H1 (cell line): ENCODE measurements at regions not wholly inside any gene's neighbourhood (a gene's known extent, or its start where the extent isn't known, plus 50 kb on each side); places are given as distances from the start of the nearest gene placed in this dataset.

Experiments
- CTCF ChIA-PET: fragments of 300-600 bp; sonication (Branson Sonifier 250); formaldehyde crosslinking; loops from one replicate; lab custom pipeline; 2021; ENCODE audit not compliant: partially characterized antibody; lab: Charles Lee
- POLR2A ChIA-PET: fragments of 300-600 bp; sonication (Branson Sonifier 250); formaldehyde crosslinking; loops from one replicate; lab custom pipeline; 2021; ENCODE audit warnings: inconsistent platforms; ENCODE audit not compliant: partially characterized antibody; lab: Charles Lee
- DNase-seq, 2 experiments: peaks; one replicate each; pipeline versions ENCODE4 v3.0.0 to v3.0.0-alpha.2; 2010 to 2022; ENCODE audit warnings: low spot score in 2 of 2, low read depth in 1 of 2, mixed read lengths in 1 of 2
- FAIRE-seq: peaks from 2 replicates; lab custom pipeline; 2011; peaks lifted over from hg19 to GRCh38; lab: Jason Lieb, UNC
- H2AFZ ChIP-seq: 2 replicates; pipeline ENCODE4 v1.8.1; 2012; ENCODE audit warnings: low read length, inconsistent platforms
- H2AK5ac ChIP-seq: 2 replicates; pipeline ENCODE4 v1.6.1; 2013; ENCODE audit warnings: low read depth, low read length
- H2BK120ac ChIP-seq: replicated peaks from 2 replicates; pipeline ENCODE3; 2013; ENCODE audit warnings: low read depth, low read length, inconsistent platforms
- H2BK12ac ChIP-seq: 2 replicates; pipeline ENCODE4 v1.6.1; 2013; ENCODE audit warnings: low read depth, low read length
- H2BK15ac ChIP-seq: 2 replicates; pipeline ENCODE4 v1.6.1; 2013; ENCODE audit warnings: low read length
- H2BK20ac ChIP-seq: 2 replicates; pipeline ENCODE4 v1.6.1; 2013; ENCODE audit warnings: low read length
- H2BK5ac ChIP-seq: 2 replicates; pipeline ENCODE4 v1.6.1; 2013; ENCODE audit warnings: low read depth, low read length
- H3K14ac ChIP-seq: 2 replicates; pipeline ENCODE4 v1.6.1; 2013; ENCODE audit warnings: inconsistent platforms; ENCODE audit not compliant: insufficient read length
- H3K18ac ChIP-seq: 2 replicates; pipeline ENCODE4 v1.6.1; 2013; ENCODE audit warnings: low read length; ENCODE audit errors: extremely low read depth
- H3K23ac ChIP-seq: 2 replicates; pipeline ENCODE4 v1.6.1; 2013; ENCODE audit warnings: inconsistent platforms; ENCODE audit not compliant: insufficient read length
- H3K23me2 ChIP-seq: 2 replicates; pipeline ENCODE4 v1.6.1; 2013; ENCODE audit warnings: low read depth, low read length
- H3K27ac ChIP-seq: 2 replicates; pipeline ENCODE4 v1.6.1; 2011; ENCODE audit warnings: low read depth, low read length, inconsistent platforms
- H3K27me3 ChIP-seq, 4 experiments: replicated peaks in 1 of 4; 1 replicate in 1 of 4; 2 replicates in 3 of 4; pipeline versions ENCODE4 v1.6.1 to v1.8.1; 2011 to 2013; ENCODE audit warnings: low read length in 3 of 4, mild to moderate bottlenecking in 3 of 4, inconsistent platforms in 2 of 4, mixed read lengths in 2 of 4, moderate library complexity in 1 of 4; ENCODE audit not compliant: control insufficient read depth in 3 of 4, insufficient read depth in 3 of 4; ENCODE audit errors: extremely low read depth in 1 of 4
- H3K36me3 ChIP-seq, 4 experiments: 2 replicates each; pipeline versions ENCODE4 v1.6.1 to v1.8.1; 2011 to 2013; ENCODE audit warnings: mild to moderate bottlenecking in 4 of 4, low read length in 3 of 4, moderate library complexity in 2 of 4, control low read depth in 1 of 4, inconsistent platforms in 1 of 4; ENCODE audit not compliant: insufficient read depth in 4 of 4, control insufficient read depth in 2 of 4
- H3K4ac ChIP-seq: replicated peaks from 2 replicates; pipeline ENCODE3; 2013; ENCODE audit warnings: low read length, low read depth, mixed read lengths, inconsistent platforms; ENCODE audit not compliant: insufficient read length
- H3K4me1 ChIP-seq, 4 experiments: replicated peaks in 1 of 4; 1 replicate in 1 of 4; 2 replicates in 3 of 4; pipeline versions ENCODE4 v1.6.1 to v1.8.1; 2011 to 2013; ENCODE audit warnings: low read length in 3 of 4, inconsistent platforms in 2 of 4, mixed read lengths in 1 of 4; ENCODE audit not compliant: insufficient read depth in 4 of 4, control insufficient read depth in 3 of 4
- H3K4me2 ChIP-seq, 2 experiments: 2 replicates each; pipeline versions ENCODE4 v1.6.1 to v1.8.1; 2011 to 2013; ENCODE audit warnings: low read depth in 2 of 2, low read length in 2 of 2, control low read depth in 1 of 2, inconsistent platforms in 1 of 2, mild to moderate bottlenecking in 1 of 2; ENCODE audit not compliant: insufficient read depth in 1 of 2
- H3K4me3 ChIP-seq, 4 experiments: fragments of 200-600, 300-600 bp in 1 of 4; sonication (generic), shearing (Covaris generic), sonication (Bioruptor Twin) in 1 of 4; 2 replicates each; pipeline versions ENCODE4 v1.5.1 to v1.8.1; 2011 to 2016; ENCODE audit warnings: low read length in 4 of 4, low read depth in 3 of 4, control low read depth in 2 of 4, inconsistent platforms in 2 of 4, mild to moderate bottlenecking in 2 of 4, mixed read lengths in 1 of 4, moderate library complexity in 1 of 4; ENCODE audit not compliant: insufficient read depth in 2 of 4; ENCODE audit errors: extremely low read depth in 1 of 4
- H3K56ac ChIP-seq: replicated peaks from 2 replicates; pipeline ENCODE3; 2013; ENCODE audit warnings: low read depth, mild to moderate bottlenecking, mixed read lengths, low read length, inconsistent platforms; ENCODE audit not compliant: insufficient read length
- H3K79me1 ChIP-seq: 2 replicates; pipeline ENCODE4 v1.6.1; 2013; ENCODE audit warnings: low read depth, low read length, control low read depth
- H3K79me2 ChIP-seq, 2 experiments: 2 replicates each; pipeline versions ENCODE4 v1.6.1 to v1.8.1; 2012 to 2013; ENCODE audit warnings: low read length in 2 of 2, mild to moderate bottlenecking in 2 of 2, inconsistent platforms in 1 of 2; ENCODE audit not compliant: insufficient read depth in 2 of 2, control insufficient read depth in 1 of 2
- H3K9ac ChIP-seq, 4 experiments: replicated peaks in 1 of 4; 1 replicate in 1 of 4; 2 replicates in 3 of 4; pipeline versions ENCODE4 v1.6.1 to v1.8.1; 2011 to 2013; ENCODE audit warnings: low read depth in 3 of 4, low read length in 3 of 4, control low read depth in 2 of 4, mild to moderate bottlenecking in 2 of 4, moderate library complexity in 2 of 4, inconsistent platforms in 1 of 4; ENCODE audit errors: extremely low read depth in 1 of 4
- H3K9me3 ChIP-seq, 2 experiments: 2 replicates each; pipeline versions ENCODE4 v1.6.1 to v1.8.1; 2012 to 2013; ENCODE audit warnings: mild to moderate bottlenecking in 2 of 2, moderate library complexity in 2 of 2, control low read depth in 1 of 2, inconsistent platforms in 1 of 2, low read depth in 1 of 2, low read length in 1 of 2, mixed read lengths in 1 of 2; ENCODE audit not compliant: insufficient read depth in 2 of 2
- H4K20me1 ChIP-seq, 2 experiments: replicated peaks in 1 of 2; 2 replicates each; pipeline versions ENCODE3 to v1.8.1; 2011 to 2013; ENCODE audit warnings: inconsistent platforms in 2 of 2, low read length in 2 of 2, mild to moderate bottlenecking in 1 of 2; ENCODE audit not compliant: insufficient read depth in 2 of 2, control insufficient read depth in 1 of 2
- H4K5ac ChIP-seq: 2 replicates; pipeline ENCODE4 v1.6.1; 2013; ENCODE audit warnings: low read length, low read depth, mixed read lengths, inconsistent platforms; ENCODE audit not compliant: insufficient read length
- H4K8ac ChIP-seq: 2 replicates; pipeline ENCODE4 v1.8.0; 2013; ENCODE audit warnings: mild to moderate bottlenecking, moderate library complexity, low read length, inconsistent platforms; ENCODE audit not compliant: insufficient read depth; ENCODE audit errors: extremely low read depth
- H4K91ac ChIP-seq: replicated peaks from 2 replicates; pipeline ENCODE3; 2013; ENCODE audit warnings: low read length, mixed read lengths, inconsistent platforms; ENCODE audit not compliant: insufficient read length
- EGR1 ChIP-seq: IDR thresholded peaks from 2 replicates; pipeline ENCODE4 v1.6.1; 2011; ENCODE audit warnings: low read depth, low read length, borderline replicate concordance
- SAP30 ChIP-seq: fragments of 300-600 bp; sonication (generic); IDR thresholded peaks from 2 replicates; pipeline ENCODE4 v1.7.1; 2012; ENCODE audit warnings: low read length, moderate library complexity, mild to moderate bottlenecking, inconsistent platforms; ENCODE audit not compliant: insufficient read depth, insufficient replicate concordance
- TCF12 ChIP-seq: IDR thresholded peaks from 2 replicates; pipeline ENCODE4 v1.6.1; 2011; ENCODE audit warnings: low read depth, mild to moderate bottlenecking, low read length
- WGBS, 2 experiments: shearing (Covaris generic) in 1 of 2; methylation state at CpG; one replicate each; pipeline versions ENCODE4 v1.1.6 to v1.1.7; 2013 to 2015; ENCODE audit warnings: low lambda C conversion rate in 2 of 2, mixed read lengths in 2 of 2, inconsistent platforms in 1 of 2, low coverage in 1 of 2, missing lambda C conversion rate in 1 of 2; ENCODE audit not compliant: insufficient replicate concordance in 2 of 2, insufficient coverage in 1 of 2, insufficient read length in 1 of 2; ENCODE audit errors: extremely low coverage in 1 of 2, missing lambda C conversion rate in 1 of 2; 5-methylcytosine and 5-hydroxymethylcytosine counted together

DNA sequence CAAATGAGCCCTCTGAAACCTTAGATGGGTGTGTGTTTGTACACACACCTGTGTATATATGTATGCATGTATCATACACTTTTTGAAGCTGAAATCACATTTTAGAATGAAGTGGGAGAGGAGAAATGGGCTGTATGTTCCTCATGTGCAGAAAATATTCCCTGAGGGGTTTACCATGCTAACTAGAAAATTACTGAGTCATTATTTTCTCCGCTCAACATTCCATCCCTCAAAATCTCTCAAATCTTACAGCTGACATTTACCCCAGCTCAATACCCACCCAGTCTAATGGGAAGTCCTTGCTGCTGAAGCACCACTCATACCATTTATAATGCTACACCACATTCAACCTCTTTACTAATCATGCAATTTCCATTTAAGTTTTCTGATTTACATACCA is 138.6 kb downstream of the P2RY1 start:
- H3K23me2 ChIP-seq: peaks cover 2% of the 10 kb centered on the region; the same call in 1 of the 2 replicates
- no peak for FAIRE-seq
- no peaks in the 10 kb centered on the region for H4K20me1 ChIP-seq
- no peak overlapping the region for H3K9ac ChIP-seq
- H3K36me3 ChIP-seq: no peaks in the 10 kb centered on the region
- H3K4ac ChIP-seq: no peak overlapping the region
- H3K79me2 ChIP-seq: no peaks in the 10 kb centered on the region
- H4K8ac ChIP-seq: no peak overlapping the region
- no peak overlapping the region for H2AFZ ChIP-seq
- ChIA-PET CTCF (no interaction called here), POLR2A (no interaction called here)
- H3K14ac ChIP-seq: no peak overlapping the region
- H3K18ac ChIP-seq: no peak overlapping the region
- H2BK12ac ChIP-seq: no peak overlapping the region
- H3K4me3 ChIP-seq: no peak overlapping the region
- H2BK5ac ChIP-seq: no peak overlapping the region
- no peak overlapping the region for H3K27ac ChIP-seq
- H3K9me3 ChIP-seq: no peaks in the 10 kb centered on the region
- H4K5ac ChIP-seq: no peak overlapping the region
- 93% methylated on average over 1 of the region's 1 CpG; no CpG with 5 or more reads in 1 of the 2 experiments for WGBS, 2 experiments
- H3K27me3 ChIP-seq: no peaks in the 10 kb centered on the region
- no peak overlapping the region for H4K91ac ChIP-seq
- H2BK15ac ChIP-seq: no peak overlapping the region
- no peaks in the 10 kb centered on the region for H3K4me1 ChIP-seq
- H2AK5ac ChIP-seq: no peak overlapping the region
- H2BK120ac ChIP-seq: no peak overlapping the region
- no peak overlapping the region for H3K4me2 ChIP-seq
- no peak overlapping the region for H3K56ac ChIP-seq
- no peaks in the 10 kb centered on the region for H3K79me1 ChIP-seq
- DNase-seq: no peak
- H2BK20ac ChIP-seq: no peak overlapping the region
- H3K23ac ChIP-seq: no peak overlapping the region
- TF ChIP-seq TCF12 (no peak), SAP30 (no peak), EGR1 (no peak)
